Dedifferentiated amniotic fluid mesenchymal stem cell (primary cell): ENCODE measurements at regions not wholly inside any gene's neighbourhood (a gene's known extent, or its start where the extent isn't known, plus 50 kb on each side); places are given as distances from the start of the nearest gene placed in this dataset.
A peak's percentile ranks its signal among the peaks of the same experiment; 100 is the strongest.

Experiments used
- DNase-seq: peaks from one replicate; pipeline ENCODE4 v3.0.0-alpha.2; 2016; ENCODE audit errors: extremely low spot score

- DNase-seq, result no peak
These were observed 643.8 kb upstream of the GALNTL6 start for GRCh38 chr4:171169396-171169795.

GRCh38 chr4:171162478-171162877 is 650.7 kb upstream of the GALNTL6 start:
- DNase-seq, result no peak

GRCh38 chr4:171157462-171158082 is 655.6 kb upstream of the GALNTL6 start:
- no peak for DNase-seq

- no peak for DNase-seq
These were observed 670.6 kb upstream of the GALNTL6 start for GRCh38 chr4:171142639-171143038.

GRCh38 chr4:171142045-171142444 is 671.2 kb upstream of the GALNTL6 start:
- DNase-seq, result no peak

- peak; percentile 25 for DNase-seq
These were observed 682.9 kb upstream of the GALNTL6 start for GRCh38 chr4:171130256-171130801.

- DNase-seq, result peak; percentile 26
These were observed 695.1 kb upstream of the GALNTL6 start for GRCh38 chr4:171118091-171118490.

- no peak for DNase-seq
These were observed 695.7 kb upstream of the GALNTL6 start for GRCh38 chr4:171117457-171117856.

GRCh38 chr4:171101845-171102244 is 711.4 kb upstream of the GALNTL6 start:
- no peak for DNase-seq

GRCh38 chr4:171087089-171087488 is 726.1 kb upstream of the GALNTL6 start:
- no peak for DNase-seq

GRCh38 chr4:171067422-171067821 is 745.8 kb upstream of the GALNTL6 start:
- DNase-seq, result peak; percentile 51

- DNase-seq, result no peak
These were observed 763.8 kb upstream of the GALNTL6 start for GRCh38 chr4:171049380-171049779.

GRCh38 chr4:171042989-171043524 is 770.1 kb upstream of the GALNTL6 start:
- no peak for DNase-seq

GRCh38 chr4:171035909-171036308 is 777.3 kb upstream of the GALNTL6 start:
- DNase-seq, result no peak

GRCh38 chr4:171031338-171031737 is 781.9 kb upstream of the GALNTL6 start:
- DNase-seq, result no peak

- no peak for DNase-seq
These were observed 787.4 kb upstream of the GALNTL6 start for GRCh38 chr4:171025776-171026175.

GRCh38 chr4:171025343-171025742 is 787.9 kb upstream of the GALNTL6 start:
- DNase-seq, result no peak

- no peak for DNase-seq
These were observed 788.4 kb upstream of the GALNTL6 start for GRCh38 chr4:171024720-171025303.

GRCh38 chr4:171022824-171023230 is 790.4 kb upstream of the GALNTL6 start:
- DNase-seq, result no peak

- DNase-seq, result no peak
These were observed 795.6 kb upstream of the GALNTL6 start for GRCh38 chr4:171017593-171017992.

- no peak for DNase-seq
These were observed 797.1 kb upstream of the GALNTL6 start for GRCh38 chr4:171016145-171016544.

- no peak for DNase-seq
These were observed 797.8 kb upstream of the GALNTL6 start for GRCh38 chr4:171015441-171015840.
